ENCODE measurements at regions not wholly inside any gene's neighbourhood (a gene's known extent, or its start where the extent isn't known, plus 50 kb on each side); places are given as distances from the start of the nearest gene placed in this dataset.

DNA sequence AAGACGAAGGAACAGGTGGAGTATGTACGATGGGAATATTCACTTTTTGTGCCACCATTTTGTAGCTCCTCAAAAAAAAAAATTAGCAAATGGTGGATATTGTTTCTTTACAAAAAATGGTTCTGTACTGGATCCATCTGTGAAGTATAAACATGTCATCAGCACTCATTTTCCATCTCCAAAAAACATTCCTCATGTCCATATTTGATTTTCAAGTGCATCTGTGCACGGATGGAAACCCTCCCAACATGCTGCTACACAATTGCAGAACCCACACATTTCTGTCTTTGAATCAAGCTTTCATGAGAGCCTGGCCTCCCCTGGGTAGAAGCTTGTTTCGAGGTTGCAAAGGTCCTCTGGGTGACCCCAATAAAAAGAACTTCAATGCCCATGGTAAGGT lies 59.6 kb upstream of the ZEB2 start:
- no peak for ATAC-seq
- TF ChIP-seq ZC3H10 (CRISPR knock-in tag; IDR thresholded peaks at IDR 0.05) (no peak), ZNF8 (CRISPR knock-in tag; IDR thresholded peaks at IDR 0.05) (no peak), PPARA (CRISPR knock-in tag; IDR thresholded peaks at IDR 0.05; ENCODE audit: borderline replicate concordance) (no peak), TOX (CRISPR knock-in tag; IDR thresholded peaks at IDR 0.05; ENCODE audit: borderline replicate concordance) (no peak), ARNTL (CRISPR knock-in tag; IDR thresholded peaks at IDR 0.05; ENCODE audit: borderline replicate concordance, low read depth) (no peak), ZFP3 (CRISPR knock-in tag; IDR thresholded peaks at IDR 0.05) (no peak), BACH2 (CRISPR knock-in tag; IDR thresholded peaks at IDR 0.05; ENCODE audit: borderline replicate concordance) (no peak), RARB (CRISPR knock-in tag; IDR thresholded peaks at IDR 0.05) (no peak), ZNF565 (CRISPR knock-in tag; conservative IDR thresholded peaks at IDR 0.05; ENCODE audit: low read depth) (no peak), GLIS3 (CRISPR knock-in tag; IDR thresholded peaks at IDR 0.05) (no peak), ISL1 (CRISPR knock-in tag; IDR thresholded peaks at IDR 0.05) (no peak)
- TF ChIP-seq, protein P1, sequence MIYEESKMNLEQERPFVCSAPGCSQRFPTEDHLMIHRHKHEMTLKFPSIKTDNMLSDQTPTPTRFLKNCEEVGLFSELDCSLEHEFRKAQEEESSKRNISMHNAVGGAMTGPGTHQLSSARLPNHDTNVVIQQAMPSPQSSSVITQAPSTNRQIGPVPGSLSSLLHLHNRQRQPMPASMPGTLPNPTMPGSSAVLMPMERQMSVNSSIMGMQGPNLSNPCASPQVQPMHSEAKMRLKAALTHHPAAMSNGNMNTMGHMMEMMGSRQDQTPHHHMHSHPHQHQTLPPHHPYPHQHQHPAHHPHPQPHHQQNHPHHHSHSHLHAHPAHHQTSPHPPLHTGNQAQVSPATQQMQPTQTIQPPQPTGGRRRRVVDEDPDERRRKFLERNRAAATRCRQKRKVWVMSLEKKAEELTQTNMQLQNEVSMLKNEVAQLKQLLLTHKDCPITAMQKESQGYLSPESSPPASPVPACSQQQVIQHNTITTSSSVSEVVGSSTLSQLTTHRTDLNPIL (CRISPR knock-in tag; IDR thresholded peaks at IDR 0.05; ENCODE audit: low read depth) = no peak
- TF ChIP-seq, protein P2, sequence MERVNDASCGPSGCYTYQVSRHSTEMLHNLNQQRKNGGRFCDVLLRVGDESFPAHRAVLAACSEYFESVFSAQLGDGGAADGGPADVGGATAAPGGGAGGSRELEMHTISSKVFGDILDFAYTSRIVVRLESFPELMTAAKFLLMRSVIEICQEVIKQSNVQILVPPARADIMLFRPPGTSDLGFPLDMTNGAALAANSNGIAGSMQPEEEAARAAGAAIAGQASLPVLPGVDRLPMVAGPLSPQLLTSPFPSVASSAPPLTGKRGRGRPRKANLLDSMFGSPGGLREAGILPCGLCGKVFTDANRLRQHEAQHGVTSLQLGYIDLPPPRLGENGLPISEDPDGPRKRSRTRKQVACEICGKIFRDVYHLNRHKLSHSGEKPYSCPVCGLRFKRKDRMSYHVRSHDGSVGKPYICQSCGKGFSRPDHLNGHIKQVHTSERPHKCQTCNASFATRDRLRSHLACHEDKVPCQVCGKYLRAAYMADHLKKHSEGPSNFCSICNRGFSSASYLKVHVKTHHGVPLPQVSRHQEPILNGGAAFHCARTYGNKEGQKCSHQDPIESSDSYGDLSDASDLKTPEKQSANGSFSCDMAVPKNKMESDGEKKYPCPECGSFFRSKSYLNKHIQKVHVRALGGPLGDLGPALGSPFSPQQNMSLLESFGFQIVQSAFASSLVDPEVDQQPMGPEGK (CRISPR knock-in tag; IDR thresholded peaks at IDR 0.05; ENCODE audit: borderline replicate concordance) = no peak
- TF ChIP-seq, protein P3, sequence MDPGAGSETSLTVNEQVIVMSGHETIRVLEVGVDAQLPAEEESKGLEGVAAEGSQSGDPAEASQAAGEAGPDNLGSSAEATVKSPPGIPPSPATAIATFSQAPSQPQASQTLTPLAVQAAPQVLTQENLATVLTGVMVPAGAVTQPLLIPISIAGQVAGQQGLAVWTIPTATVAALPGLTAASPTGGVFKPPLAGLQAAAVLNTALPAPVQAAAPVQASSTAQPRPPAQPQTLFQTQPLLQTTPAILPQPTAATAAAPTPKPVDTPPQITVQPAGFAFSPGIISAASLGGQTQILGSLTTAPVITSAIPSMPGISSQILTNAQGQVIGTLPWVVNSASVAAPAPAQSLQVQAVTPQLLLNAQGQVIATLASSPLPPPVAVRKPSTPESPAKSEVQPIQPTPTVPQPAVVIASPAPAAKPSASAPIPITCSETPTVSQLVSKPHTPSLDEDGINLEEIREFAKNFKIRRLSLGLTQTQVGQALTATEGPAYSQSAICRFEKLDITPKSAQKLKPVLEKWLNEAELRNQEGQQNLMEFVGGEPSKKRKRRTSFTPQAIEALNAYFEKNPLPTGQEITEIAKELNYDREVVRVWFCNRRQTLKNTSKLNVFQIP (CRISPR knock-in tag; IDR thresholded peaks at IDR 0.05; ENCODE audit: borderline replicate concordance, low read depth) = no peak
- TF ChIP-seq, protein P4, sequence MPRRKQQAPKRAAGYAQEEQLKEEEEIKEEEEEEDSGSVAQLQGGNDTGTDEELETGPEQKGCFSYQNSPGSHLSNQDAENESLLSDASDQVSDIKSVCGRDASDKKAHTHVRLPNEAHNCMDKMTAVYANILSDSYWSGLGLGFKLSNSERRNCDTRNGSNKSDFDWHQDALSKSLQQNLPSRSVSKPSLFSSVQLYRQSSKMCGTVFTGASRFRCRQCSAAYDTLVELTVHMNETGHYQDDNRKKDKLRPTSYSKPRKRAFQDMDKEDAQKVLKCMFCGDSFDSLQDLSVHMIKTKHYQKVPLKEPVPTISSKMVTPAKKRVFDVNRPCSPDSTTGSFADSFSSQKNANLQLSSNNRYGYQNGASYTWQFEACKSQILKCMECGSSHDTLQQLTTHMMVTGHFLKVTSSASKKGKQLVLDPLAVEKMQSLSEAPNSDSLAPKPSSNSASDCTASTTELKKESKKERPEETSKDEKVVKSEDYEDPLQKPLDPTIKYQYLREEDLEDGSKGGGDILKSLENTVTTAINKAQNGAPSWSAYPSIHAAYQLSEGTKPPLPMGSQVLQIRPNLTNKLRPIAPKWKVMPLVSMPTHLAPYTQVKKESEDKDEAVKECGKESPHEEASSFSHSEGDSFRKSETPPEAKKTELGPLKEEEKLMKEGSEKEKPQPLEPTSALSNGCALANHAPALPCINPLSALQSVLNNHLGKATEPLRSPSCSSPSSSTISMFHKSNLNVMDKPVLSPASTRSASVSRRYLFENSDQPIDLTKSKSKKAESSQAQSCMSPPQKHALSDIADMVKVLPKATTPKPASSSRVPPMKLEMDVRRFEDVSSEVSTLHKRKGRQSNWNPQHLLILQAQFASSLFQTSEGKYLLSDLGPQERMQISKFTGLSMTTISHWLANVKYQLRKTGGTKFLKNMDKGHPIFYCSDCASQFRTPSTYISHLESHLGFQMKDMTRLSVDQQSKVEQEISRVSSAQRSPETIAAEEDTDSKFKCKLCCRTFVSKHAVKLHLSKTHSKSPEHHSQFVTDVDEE (CRISPR knock-in tag; IDR thresholded peaks at IDR 0.05) = no peak
- TF ChIP-seq, protein P5, sequence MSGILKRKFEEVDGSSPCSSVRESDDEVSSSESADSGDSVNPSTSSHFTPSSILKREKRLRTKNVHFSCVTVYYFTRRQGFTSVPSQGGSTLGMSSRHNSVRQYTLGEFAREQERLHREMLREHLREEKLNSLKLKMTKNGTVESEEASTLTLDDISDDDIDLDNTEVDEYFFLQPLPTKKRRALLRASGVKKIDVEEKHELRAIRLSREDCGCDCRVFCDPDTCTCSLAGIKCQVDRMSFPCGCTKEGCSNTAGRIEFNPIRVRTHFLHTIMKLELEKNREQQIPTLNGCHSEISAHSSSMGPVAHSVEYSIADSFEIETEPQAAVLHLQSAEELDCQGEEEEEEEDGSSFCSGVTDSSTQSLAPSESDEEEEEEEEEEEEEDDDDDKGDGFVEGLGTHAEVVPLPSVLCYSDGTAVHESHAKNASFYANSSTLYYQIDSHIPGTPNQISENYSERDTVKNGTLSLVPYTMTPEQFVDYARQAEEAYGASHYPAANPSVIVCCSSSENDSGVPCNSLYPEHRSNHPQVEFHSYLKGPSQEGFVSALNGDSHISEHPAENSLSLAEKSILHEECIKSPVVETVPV (CRISPR knock-in tag; IDR thresholded peaks at IDR 0.05) = no peak

DNA sequence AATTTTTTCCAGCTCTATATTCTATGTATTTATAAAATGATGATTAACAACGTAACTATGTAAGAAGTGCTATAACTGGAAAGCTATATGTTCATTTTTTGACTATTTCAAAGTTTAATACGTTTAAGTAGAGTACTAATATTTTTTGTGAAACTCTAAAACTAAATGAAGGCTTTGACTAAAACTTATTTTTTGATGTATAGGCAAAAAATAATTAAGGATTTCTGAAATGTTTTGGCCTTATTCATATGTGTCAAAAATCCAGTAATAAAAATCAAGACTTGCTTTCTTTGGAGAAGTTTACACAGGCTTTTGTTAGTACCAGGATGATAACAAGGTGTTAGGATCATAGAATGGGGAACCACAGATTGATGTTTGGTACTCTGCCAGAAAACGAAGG lies 58.2 kb upstream of the ZEB2 start:
- no peak for ATAC-seq
- TF ChIP-seq, protein P1 (CRISPR knock-in tag; IDR thresholded peaks at IDR 0.05; ENCODE audit: low read depth) = no peak
- TF ChIP-seq CSDC2 (CRISPR knock-in tag; IDR thresholded peaks at IDR 0.05) = no peak
- TF ChIP-seq ESRRG (CRISPR knock-in tag; IDR thresholded peaks at IDR 0.05) = no peak
- TF ChIP-seq ZFP30 (CRISPR knock-in tag; IDR thresholded peaks at IDR 0.05) = no peak
- no peak for TF ChIP-seq TCF4 (CRISPR knock-in tag; IDR thresholded peaks at IDR 0.05; ENCODE audit: borderline replicate concordance)
- no peak for TF ChIP-seq ZNF70 (CRISPR knock-in tag; IDR thresholded peaks at IDR 0.05)
- TF ChIP-seq ZC3H10 (CRISPR knock-in tag; IDR thresholded peaks at IDR 0.05) = no peak

DNA sequence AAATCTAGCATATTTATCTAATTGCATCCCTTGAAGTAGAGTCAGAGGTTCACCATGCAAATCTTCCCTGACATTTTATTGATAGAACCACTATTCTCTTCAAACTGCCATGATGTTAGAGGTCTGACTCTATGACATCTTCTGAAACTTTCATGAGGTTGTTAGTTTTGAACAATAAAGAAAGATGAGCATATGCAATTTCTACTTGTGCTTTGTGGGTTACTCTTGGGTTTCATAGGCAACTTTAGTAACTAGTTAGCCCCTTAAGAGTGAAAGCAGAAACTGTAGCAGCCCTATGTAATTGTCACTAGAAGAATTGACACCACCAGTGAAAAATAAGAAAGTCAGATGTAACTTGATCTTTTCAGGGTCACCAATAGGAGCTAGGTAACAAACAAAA lies 53.1 kb upstream of the ZEB2 start:
- TF ChIP-seq OSR1 (CRISPR knock-in tag; IDR thresholded peaks at IDR 0.05) (no peak), ARNTL (CRISPR knock-in tag; IDR thresholded peaks at IDR 0.05; ENCODE audit: borderline replicate concordance, low read depth) (no peak), PPARA (CRISPR knock-in tag; IDR thresholded peaks at IDR 0.05; ENCODE audit: borderline replicate concordance) (no peak)
- no peak for ATAC-seq
